Breast epithelium (tissue), 3 donors: ENCODE measurements at regions not wholly inside any gene's neighbourhood (a gene's known extent, or its start where the extent isn't known, plus 50 kb on each side); places are given as distances from the start of the nearest gene placed in this dataset.
"Not testable (repeated sequence)": the region's sequence is repeated elsewhere in the genome, so short reads cannot be mapped to it uniquely, and the experiment has no call there.

Experiments
- POLR2A ChIP-seq: fragments of 450-650 bp; IDR thresholded peaks from one replicate; pipeline ENCODE4 v1.6.1; 2016; ENCODE audit warnings: antibody characterized with exemption, mild to moderate bottlenecking, moderate library complexity
- POLR2AphosphoS5 ChIP-seq, 3 donors: sonication (generic); formaldehyde crosslinking; IDR thresholded peaks; one replicate each; pipeline ENCODE4 v1.6.1; 2017; ENCODE audit warnings: antibody characterized with exemption in 3 of 3
- TF ChIP-seq, protein P1 (sequence below), 3 donors: fragments of 450-650 bp; IDR thresholded peaks; one replicate each; pipeline ENCODE4 v1.5.1; 2016 to 2017; ENCODE audit warnings: antibody characterized with exemption in 3 of 3, mild to moderate bottlenecking in 3 of 3, moderate library complexity in 3 of 3

DNA sequence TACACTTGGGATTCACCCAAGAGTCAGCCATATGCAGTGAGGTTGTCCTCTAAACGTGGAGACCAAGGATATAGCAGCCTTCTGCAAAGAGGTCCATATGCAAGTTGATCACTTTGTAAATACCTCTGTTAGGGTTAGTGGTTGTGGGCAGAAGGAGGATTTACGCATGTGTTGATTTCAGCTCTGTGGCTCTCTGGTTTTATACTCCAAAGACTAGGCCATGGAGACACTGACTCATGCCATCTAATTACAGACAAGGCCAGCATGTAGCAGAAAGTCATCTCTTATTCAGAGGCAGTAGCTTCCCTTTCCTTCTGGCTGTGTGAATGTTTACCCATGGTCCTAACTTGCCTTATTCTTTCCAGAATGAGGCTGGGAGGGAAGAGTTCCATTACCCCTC is 140.9 kb upstream of the GOLGA6L4 start:
- TF ChIP-seq POLR2AphosphoS5 (IDR thresholded peaks at IDR 0.05); POLR2A: not testable (repeated sequence)
- TF ChIP-seq, protein P1, sequence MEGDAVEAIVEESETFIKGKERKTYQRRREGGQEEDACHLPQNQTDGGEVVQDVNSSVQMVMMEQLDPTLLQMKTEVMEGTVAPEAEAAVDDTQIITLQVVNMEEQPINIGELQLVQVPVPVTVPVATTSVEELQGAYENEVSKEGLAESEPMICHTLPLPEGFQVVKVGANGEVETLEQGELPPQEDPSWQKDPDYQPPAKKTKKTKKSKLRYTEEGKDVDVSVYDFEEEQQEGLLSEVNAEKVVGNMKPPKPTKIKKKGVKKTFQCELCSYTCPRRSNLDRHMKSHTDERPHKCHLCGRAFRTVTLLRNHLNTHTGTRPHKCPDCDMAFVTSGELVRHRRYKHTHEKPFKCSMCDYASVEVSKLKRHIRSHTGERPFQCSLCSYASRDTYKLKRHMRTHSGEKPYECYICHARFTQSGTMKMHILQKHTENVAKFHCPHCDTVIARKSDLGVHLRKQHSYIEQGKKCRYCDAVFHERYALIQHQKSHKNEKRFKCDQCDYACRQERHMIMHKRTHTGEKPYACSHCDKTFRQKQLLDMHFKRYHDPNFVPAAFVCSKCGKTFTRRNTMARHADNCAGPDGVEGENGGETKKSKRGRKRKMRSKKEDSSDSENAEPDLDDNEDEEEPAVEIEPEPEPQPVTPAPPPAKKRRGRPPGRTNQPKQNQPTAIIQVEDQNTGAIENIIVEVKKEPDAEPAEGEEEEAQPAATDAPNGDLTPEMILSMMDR (IDR thresholded peaks at IDR 0.05): not testable (repeated sequence)
